Renal cortex interstitium (tissue), 11 donors: ENCODE measurements at regions not wholly inside any gene's neighbourhood (a gene's known extent, or its start where the extent isn't known, plus 50 kb on each side); places are given as distances from the start of the nearest gene placed in this dataset.
A peak's percentile ranks its signal among the peaks of the same experiment; 100 is the strongest.

Source experiments
- DNase-seq, 11 donors: peaks; one replicate each; pipeline ENCODE4 v3.0.0-alpha.2; 2013; ENCODE audit warnings: low read depth in 9 of 11, low spot score in 4 of 11; ENCODE audit errors: extremely low read depth in 1 of 11

GRCh38 chr7:21020667-21021066, 234.0 kb upstream of the SP8 start:
- peak in 1 of 11 donors; percentile 15 for DNase-seq

- DNase-seq: no peak
Measured at GRCh38 chr7:21023841-21024484, 237.3 kb upstream of the SP8 start.

GRCh38 chr7:21024485-21024867, 237.8 kb upstream of the SP8 start:
- no peak for DNase-seq

- peak in 2 of 11 donors; percentile 12 to 17 for DNase-seq
Measured at GRCh38 chr7:21028186-21028585, 241.5 kb upstream of the SP8 start.

GRCh38 chr7:21028599-21028998, 241.9 kb upstream of the SP8 start:
- DNase-seq: peak in 1 of 11 donors; percentile 7

- DNase-seq: no peak
Measured at GRCh38 chr7:21029006-21029405, 242.3 kb upstream of the SP8 start.

- DNase-seq: no peak
Measured at GRCh38 chr7:21030237-21030871, 243.7 kb upstream of the SP8 start.

- DNase-seq: peak in 1 of 11 donors; percentile 8
Measured at GRCh38 chr7:21041252-21041651, 254.6 kb upstream of the SP8 start.

GRCh38 chr7:21041666-21042065, 255.0 kb upstream of the SP8 start:
- DNase-seq: no peak

- peak in 1 of 11 donors; percentile 8 for DNase-seq
Measured at GRCh38 chr7:21044384-21044783, 257.7 kb upstream of the SP8 start.

- DNase-seq: no peak
Measured at GRCh38 chr7:21044913-21045568, 258.4 kb upstream of the SP8 start.

GRCh38 chr7:21051865-21052264, 265.2 kb upstream of the SP8 start:
- DNase-seq: no peak

- no peak for DNase-seq
Measured at GRCh38 chr7:21054427-21055112, 267.9 kb upstream of the SP8 start.

GRCh38 chr7:21059069-21059468, 272.4 kb upstream of the SP8 start:
- no peak for DNase-seq

GRCh38 chr7:21063106-21063505, 276.4 kb upstream of the SP8 start:
- no peak for DNase-seq

- DNase-seq: no peak
Measured at GRCh38 chr7:21064698-21065648, 278.3 kb upstream of the SP8 start.

GRCh38 chr7:21066221-21066620, 279.5 kb upstream of the SP8 start:
- DNase-seq: no peak

GRCh38 chr7:21067216-21067615, 280.5 kb upstream of the SP8 start:
- DNase-seq: no peak

GRCh38 chr7:21070571-21071090, 283.9 kb upstream of the SP8 start:
- no peak for DNase-seq
